Keratinocyte (primary cell): ENCODE measurements at regions not wholly inside any gene's neighbourhood (a gene's known extent, or its start where the extent isn't known, plus 50 kb on each side); places are given as distances from the start of the nearest gene placed in this dataset.
"Not testable (repeated sequence)": the region's sequence is repeated elsewhere in the genome, so short reads cannot be mapped to it uniquely, and the experiment has no call there.

Experiments
- EZH2 ChIP-seq: IDR thresholded peaks from one replicate; pipeline ENCODE4 v1.6.1; 2012; ENCODE audit warnings: inconsistent platforms, mild to moderate bottlenecking, low read length, moderate library complexity
- TF ChIP-seq, protein P1 (sequence below), 3 experiments: IDR thresholded peaks in 1 of 3; conservative IDR thresholded peaks in 1 of 3; optimal IDR thresholded peaks in 1 of 3; 2 replicates in 2 of 3; 3 replicates in 1 of 3; pipeline versions ENCODE3 to v1.5.1; 2011; ENCODE audit warnings: low read length in 3 of 3, mild to moderate bottlenecking in 3 of 3, moderate library complexity in 2 of 3, control low read depth in 1 of 3, inconsistent platforms in 1 of 3; ENCODE audit not compliant: insufficient read depth in 2 of 3; ENCODE audit errors: extremely low read depth in 1 of 3

DNA sequence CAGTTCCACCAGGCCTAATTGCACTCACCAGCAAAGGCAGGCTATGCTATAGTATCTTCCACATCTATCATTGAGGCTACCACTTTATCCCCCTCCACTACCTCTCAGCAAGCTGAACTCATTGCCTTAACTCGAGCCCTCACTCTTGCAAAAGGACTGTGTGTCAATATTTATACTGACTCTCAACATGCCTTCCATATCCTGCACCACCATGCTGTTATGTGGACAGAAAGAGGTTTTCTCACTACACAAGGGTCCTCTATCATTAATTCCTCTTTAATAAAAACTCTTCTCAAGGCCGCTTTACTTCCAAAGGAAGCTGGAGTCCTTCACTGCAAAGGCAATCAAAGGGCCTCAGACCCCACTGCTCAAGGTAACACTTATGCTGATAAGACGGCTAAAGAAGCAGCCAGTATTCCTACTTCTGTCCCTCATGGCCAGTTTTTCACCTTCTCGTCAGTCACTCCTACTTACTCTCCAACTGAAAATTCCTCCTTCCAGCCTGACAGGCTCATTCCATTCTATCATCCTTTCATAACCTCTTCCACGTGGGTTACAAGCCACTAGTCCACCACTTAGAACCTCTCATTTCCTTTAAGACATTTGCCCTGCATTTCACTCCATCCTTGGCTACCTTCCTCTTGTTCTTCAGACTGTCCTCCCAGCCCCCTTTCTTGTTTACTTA, 1110.9 kb upstream of the TMEM132C start:
- TF ChIP-seq, protein P1, sequence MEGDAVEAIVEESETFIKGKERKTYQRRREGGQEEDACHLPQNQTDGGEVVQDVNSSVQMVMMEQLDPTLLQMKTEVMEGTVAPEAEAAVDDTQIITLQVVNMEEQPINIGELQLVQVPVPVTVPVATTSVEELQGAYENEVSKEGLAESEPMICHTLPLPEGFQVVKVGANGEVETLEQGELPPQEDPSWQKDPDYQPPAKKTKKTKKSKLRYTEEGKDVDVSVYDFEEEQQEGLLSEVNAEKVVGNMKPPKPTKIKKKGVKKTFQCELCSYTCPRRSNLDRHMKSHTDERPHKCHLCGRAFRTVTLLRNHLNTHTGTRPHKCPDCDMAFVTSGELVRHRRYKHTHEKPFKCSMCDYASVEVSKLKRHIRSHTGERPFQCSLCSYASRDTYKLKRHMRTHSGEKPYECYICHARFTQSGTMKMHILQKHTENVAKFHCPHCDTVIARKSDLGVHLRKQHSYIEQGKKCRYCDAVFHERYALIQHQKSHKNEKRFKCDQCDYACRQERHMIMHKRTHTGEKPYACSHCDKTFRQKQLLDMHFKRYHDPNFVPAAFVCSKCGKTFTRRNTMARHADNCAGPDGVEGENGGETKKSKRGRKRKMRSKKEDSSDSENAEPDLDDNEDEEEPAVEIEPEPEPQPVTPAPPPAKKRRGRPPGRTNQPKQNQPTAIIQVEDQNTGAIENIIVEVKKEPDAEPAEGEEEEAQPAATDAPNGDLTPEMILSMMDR (optimal IDR thresholded peaks at IDR 0.05 in 1 of 3, IDR thresholded peaks at IDR 0.05 in 1 of 3, conservative IDR thresholded peaks at IDR 0.05 in 1 of 3; ENCODE audit: extremely low read depth in 1 of 3, insufficient read depth in 2 of 3, low read length in 3 of 3) = not testable (repeated sequence)
- not testable (repeated sequence) for TF ChIP-seq EZH2
